AG09319 (cell line): ENCODE measurements at regions not wholly inside any gene's neighbourhood (a gene's known extent, or its start where the extent isn't known, plus 50 kb on each side); places are given as distances from the start of the nearest gene placed in this dataset.

Source experiments
- DNase-seq: peaks from one replicate; pipeline ENCODE4 v3.0.0-alpha.2; 2010; ENCODE audit warnings: low read depth; ENCODE audit errors: extremely low read depth
- CTCF ChIP-seq: IDR thresholded peaks from 2 replicates; pipeline ENCODE4 v1.5.1; 2011; ENCODE audit warnings: low read depth, mild to moderate bottlenecking, inconsistent platforms, low read length, moderate library complexity

GRCh38 chr2:796141-796985, 119.2 kb upstream of the TMEM18 start:
- DNase-seq = no peak
- no peak for TF ChIP-seq CTCF

GRCh38 chr2:795531-796041, 118.4 kb upstream of the TMEM18 start:
- TF ChIP-seq CTCF = no peak
- DNase-seq = no peak

- no peak for TF ChIP-seq CTCF
- no peak for DNase-seq
Measured at GRCh38 chr2:794554-795241, 117.5 kb upstream of the TMEM18 start.

- DNase-seq = no peak
- no peak for TF ChIP-seq CTCF
Measured at GRCh38 chr2:793236-793635, 116.0 kb upstream of the TMEM18 start.

- no peak for TF ChIP-seq CTCF
- no peak for DNase-seq
Measured at GRCh38 chr2:792687-793086, 115.5 kb upstream of the TMEM18 start.

GRCh38 chr2:790634-791245, 113.5 kb upstream of the TMEM18 start:
- no peak for TF ChIP-seq CTCF
- DNase-seq = no peak

GRCh38 chr2:790081-790480, 112.9 kb upstream of the TMEM18 start:
- no peak for DNase-seq
- TF ChIP-seq CTCF = no peak
